SK-N-SH treated with all-trans-retinoic acid at 6 μM for 48 hours (cell line): ENCODE measurements at regions not wholly inside any gene's neighbourhood (a gene's known extent, or its start where the extent isn't known, plus 50 kb on each side); places are given as distances from the start of the nearest gene placed in this dataset.

Experiments used
- ATAC-seq: fragments of 200-7000 bp; cut with Tn5 transposase; 3 replicates; pipeline ENCODE4 v1.9.1; 2020; ENCODE audit warnings: mild to moderate bottlenecking, moderate library complexity
- ARNTL ChIP-seq: fragments of 450-650 bp; formaldehyde crosslinking; IDR thresholded peaks from 2 replicates; pipeline ENCODE4 v1.5.0; 2020; ENCODE audit warnings: low read depth, mild to moderate bottlenecking, moderate library complexity, borderline replicate concordance
- BACH2 ChIP-seq: fragments of 250-450 bp; sonication (Bioruptor Pico); IDR thresholded peaks from 2 replicates; pipeline ENCODE4 v1.9.0; 2021; ENCODE audit warnings: mild to moderate bottlenecking, borderline replicate concordance
- CREB5 ChIP-seq: fragments of 250-450 bp; sonication (Bioruptor Pico); IDR thresholded peaks from 2 replicates; pipeline ENCODE4 v1.5.1; 2020; ENCODE audit warnings: low read depth, mild to moderate bottlenecking, moderate library complexity
- CSDC2 ChIP-seq: fragments of 250-450 bp; sonication (Bioruptor Pico); IDR thresholded peaks from 2 replicates; pipeline ENCODE4 v1.5.0; 2020; ENCODE audit warnings: mild to moderate bottlenecking, moderate library complexity
- ESRRG ChIP-seq: fragments of 250-450 bp; sonication (Bioruptor Pico); IDR thresholded peaks from 2 replicates; pipeline ENCODE4 v1.6.1; 2021; ENCODE audit warnings: mild to moderate bottlenecking
- GLIS3 ChIP-seq: fragments of 250-450 bp; sonication (Bioruptor Pico); IDR thresholded peaks from 2 replicates; pipeline ENCODE4 v1.5.0; 2020; ENCODE audit warnings: mild to moderate bottlenecking, moderate library complexity
- ISL1 ChIP-seq: fragments of 250-450 bp; sonication (Bioruptor Pico); IDR thresholded peaks from 2 replicates; pipeline ENCODE4 v2.1.2; 2022; ENCODE audit warnings: mild to moderate bottlenecking, moderate library complexity
- OSR1 ChIP-seq: fragments of 250-450 bp; sonication (Bioruptor Pico); IDR thresholded peaks from 2 replicates; pipeline ENCODE4 v1.8.0; 2022; ENCODE audit warnings: moderate library complexity, mild to moderate bottlenecking, inconsistent platforms
- PATZ1 ChIP-seq: fragments of 250-450 bp; sonication (Bioruptor Pico); IDR thresholded peaks from 2 replicates; pipeline ENCODE4 v1.8.0; 2020; ENCODE audit warnings: mild to moderate bottlenecking, moderate library complexity, borderline replicate concordance
- POU6F1 ChIP-seq: fragments of 250-450 bp; sonication (Bioruptor Pico); IDR thresholded peaks from 2 replicates; pipeline ENCODE4 v1.8.0; 2021; ENCODE audit warnings: low read depth, mild to moderate bottlenecking, moderate library complexity, borderline replicate concordance
- PPARA ChIP-seq: fragments of 250-450 bp; sonication (Bioruptor Pico); IDR thresholded peaks from 2 replicates; pipeline ENCODE4 v1.5.0; 2020; ENCODE audit warnings: mild to moderate bottlenecking, borderline replicate concordance
- RARB ChIP-seq: fragments of 250-450 bp; sonication (Bioruptor Pico); IDR thresholded peaks from 2 replicates; pipeline ENCODE4 v1.8.0; 2021; ENCODE audit warnings: mild to moderate bottlenecking, moderate library complexity
- SNAI2 ChIP-seq: fragments of 250-450 bp; sonication (Bioruptor Pico); IDR thresholded peaks from 2 replicates; pipeline ENCODE4 v1.5.0; 2020; ENCODE audit warnings: mild to moderate bottlenecking, moderate library complexity
- TCF4 ChIP-seq: fragments of 250-450 bp; sonication (Bioruptor Pico); IDR thresholded peaks from 2 replicates; pipeline ENCODE4 v1.8.0; 2021; ENCODE audit warnings: mild to moderate bottlenecking, moderate library complexity, borderline replicate concordance
- TSHZ2 ChIP-seq: fragments of 250-450 bp; sonication (Bioruptor Pico); IDR thresholded peaks from 2 replicates; pipeline ENCODE4 v1.5.0; 2020; ENCODE audit warnings: mild to moderate bottlenecking, moderate library complexity
- ZC3H10 ChIP-seq: fragments of 250-450 bp; sonication (Bioruptor Pico); IDR thresholded peaks from 2 replicates; pipeline ENCODE4 v1.5.1; 2021; ENCODE audit warnings: mild to moderate bottlenecking, moderate library complexity
- ZFP3 ChIP-seq: fragments of 250-450 bp; sonication (Bioruptor Pico); IDR thresholded peaks from 2 replicates; pipeline ENCODE4 v1.5.0; 2020; ENCODE audit warnings: mild to moderate bottlenecking, moderate library complexity
- ZFP30 ChIP-seq: fragments of 450-650 bp; formaldehyde crosslinking; IDR thresholded peaks from 2 replicates; pipeline ENCODE4 v1.5.0; 2022; ENCODE audit warnings: mild to moderate bottlenecking, moderate library complexity
- ZNF565 ChIP-seq: fragments of 450-650 bp; formaldehyde crosslinking; conservative IDR thresholded peaks from 2 replicates; pipeline ENCODE4 v1.5.0; 2020; ENCODE audit warnings: low read depth, mild to moderate bottlenecking, moderate library complexity
- ZNF70 ChIP-seq: fragments of 450-650 bp; formaldehyde crosslinking; IDR thresholded peaks from 2 replicates; pipeline ENCODE4 v1.5.0; 2020; ENCODE audit warnings: mild to moderate bottlenecking, moderate library complexity
- ZNF8 ChIP-seq: fragments of 450-650 bp; formaldehyde crosslinking; IDR thresholded peaks from 2 replicates; pipeline ENCODE4 v1.5.0; 2020; ENCODE audit warnings: mild to moderate bottlenecking, moderate library complexity

GRCh38 chr3:132265028-132265427, 52.2 kb upstream of the ACP3 start:
- TF ChIP-seq ZFP30 (CRISPR knock-in tag): no peak
- no peak for TF ChIP-seq PATZ1
- no peak for TF ChIP-seq ZC3H10 (CRISPR knock-in tag)
- no peak for TF ChIP-seq SNAI2 (CRISPR knock-in tag)
- TF ChIP-seq OSR1 (CRISPR knock-in tag): no peak
- no peak for TF ChIP-seq CREB5 (CRISPR knock-in tag)
- TF ChIP-seq RARB (CRISPR knock-in tag): no peak
- TF ChIP-seq ZNF70 (CRISPR knock-in tag): no peak
- TF ChIP-seq PPARA (CRISPR knock-in tag): no peak
- TF ChIP-seq ZNF8 (CRISPR knock-in tag): no peak
- no peak for TF ChIP-seq ARNTL
- TF ChIP-seq BACH2 (CRISPR knock-in tag): no peak
- no peak for TF ChIP-seq ZNF565
- no peak for TF ChIP-seq POU6F1
- no peak for TF ChIP-seq ISL1 (CRISPR knock-in tag)
- TF ChIP-seq ESRRG (CRISPR knock-in tag): no peak
- no peak for ATAC-seq

GRCh38 chr3:132265488-132265887, 51.7 kb upstream of the ACP3 start:
- TF ChIP-seq GLIS3 (CRISPR knock-in tag) (no peak), ZNF70 (CRISPR knock-in tag) (no peak), PPARA (CRISPR knock-in tag) (no peak), ESRRG (CRISPR knock-in tag) (no peak), BACH2 (CRISPR knock-in tag) (no peak), ISL1 (CRISPR knock-in tag) (no peak), PATZ1 (no peak), ZC3H10 (CRISPR knock-in tag) (no peak), TSHZ2 (CRISPR knock-in tag) (no peak), CSDC2 (CRISPR knock-in tag) (no peak), POU6F1 (no peak), ZNF8 (CRISPR knock-in tag) (no peak), ARNTL (no peak), ZFP3 (CRISPR knock-in tag) (no peak), TCF4 (CRISPR knock-in tag) (no peak), SNAI2 (CRISPR knock-in tag) (no peak), OSR1 (CRISPR knock-in tag) (no peak), CREB5 (CRISPR knock-in tag) (no peak), ZFP30 (CRISPR knock-in tag) (no peak)
- no peak for ATAC-seq
